ENCODE measurements at regions not wholly inside any gene's neighbourhood (a gene's known extent, or its start where the extent isn't known, plus 50 kb on each side); places are given as distances from the start of the nearest gene placed in this dataset.

- Histone ChIP-seq H3K4me2 (ENCODE audit: insufficient read depth in 1 of 2, low read depth in 2 of 2, low read length in 2 of 2) (no peak overlapping the region), H3K79me2 (ENCODE audit: control insufficient read depth in 1 of 2, insufficient read depth in 2 of 2, low read length in 2 of 2) (no peaks in the 10 kb centered on the region), H3K23me2 (ENCODE audit: low read depth, low read length) (no peaks in the 10 kb centered on the region), H2BK120ac (replicated peaks; ENCODE audit: low read depth, low read length) (no peak overlapping the region), H3K79me1 (ENCODE audit: low read depth, low read length) (no peaks in the 10 kb centered on the region), H3K27me3 (replicated peaks in 1 of 4; ENCODE audit: control insufficient read depth in 3 of 4, extremely low read depth in 1 of 4, insufficient read depth in 3 of 4, low read length in 3 of 4) (no peaks in the 10 kb centered on the region), H3K4me3 (ENCODE audit: extremely low read depth in 1 of 4, insufficient read depth in 2 of 4, low read depth in 3 of 4, low read length in 4 of 4) (no peak overlapping the region), H2BK15ac (ENCODE audit: low read length) (no peak overlapping the region), H2BK12ac (ENCODE audit: low read depth, low read length) (no peak overlapping the region), H3K56ac (replicated peaks; ENCODE audit: insufficient read length, low read depth, low read length) (no peak overlapping the region), H3K23ac (ENCODE audit: insufficient read length) (no peak overlapping the region), H3K36me3 (ENCODE audit: control insufficient read depth in 2 of 4, insufficient read depth in 4 of 4, low read length in 3 of 4) (no peaks in the 10 kb centered on the region), H3K4ac (replicated peaks; ENCODE audit: insufficient read length, low read depth, low read length) (no peak overlapping the region), H4K91ac (replicated peaks; ENCODE audit: insufficient read length, low read length) (no peak overlapping the region), H3K9ac (replicated peaks in 1 of 4; ENCODE audit: extremely low read depth in 1 of 4, low read depth in 3 of 4, low read length in 3 of 4) (no peak overlapping the region), H3K14ac (ENCODE audit: insufficient read length) (no peak overlapping the region), H2BK20ac (ENCODE audit: low read length) (no peak overlapping the region), H3K18ac (ENCODE audit: extremely low read depth, low read length) (no peak overlapping the region), H2BK5ac (ENCODE audit: low read depth, low read length) (no peak overlapping the region), H2AK5ac (ENCODE audit: low read depth, low read length) (no peak overlapping the region), H4K20me1 (replicated peaks in 1 of 2; ENCODE audit: control insufficient read depth in 1 of 2, insufficient read depth in 2 of 2, low read length in 2 of 2) (no peaks in the 10 kb centered on the region), H4K5ac (ENCODE audit: insufficient read length, low read depth, low read length) (no peak overlapping the region), H2AFZ (ENCODE audit: low read length) (no peak overlapping the region), H3K4me1 (replicated peaks in 1 of 4; ENCODE audit: control insufficient read depth in 3 of 4, insufficient read depth in 4 of 4, low read length in 3 of 4) (no peaks in the 10 kb centered on the region), H3K9me3 (ENCODE audit: insufficient read depth in 2 of 2, low read depth in 1 of 2, low read length in 1 of 2) (no peaks in the 10 kb centered on the region), H4K8ac (ENCODE audit: extremely low read depth, insufficient read depth, low read length) (no peak overlapping the region), H3K27ac (ENCODE audit: low read depth, low read length) (no peak overlapping the region)
- ChIA-PET POLR2A (ENCODE audit: partially characterized antibody) (no interaction called here), CTCF (ENCODE audit: partially characterized antibody) (interaction anchor here (0.8 to 1.1 kb wide), 2 partner anchors 156 to 280 kb away, joined by 3 to 5 read pairs; no protein-coding TSS in a partner anchor)
- 85% methylated on average over 5 of the region's 5 CpGs; no CpG with 5 or more reads in 1 of the 2 experiments for WGBS, 2 experiments (ENCODE audit: extremely low coverage in 1 of 2, insufficient coverage in 1 of 2, insufficient read length in 1 of 2, insufficient replicate concordance in 2 of 2, low coverage in 1 of 2, low lambda C conversion rate in 2 of 2, missing lambda C conversion rate in 1 of 2)
- TF ChIP-seq YY1 (IDR thresholded peaks at IDR 0.05; ENCODE audit: low read depth, low read length) (no peak), POLR2AphosphoS5 (IDR thresholded peaks at IDR 0.05; ENCODE audit: low read depth, low read length) (no peak), E2F6 (IDR thresholded peaks at IDR 0.05) (no peak), CBX5 (IDR thresholded peaks at IDR 0.05; ENCODE audit: low read depth, low read length) (no peak), CTCF (IDR thresholded peaks at IDR 0.05; ENCODE audit: control extremely low read depth in 1 of 3, insufficient read depth in 1 of 3, low read depth in 1 of 3, low read length in 3 of 3) (peak in 2 of 3 experiments; percentile 34 to 39; a peak in 2 of 4 replicates), RAD21 (IDR thresholded peaks at IDR 0.05 in 1 of 2, conservative IDR thresholded peaks at IDR 0.05 in 1 of 2; ENCODE audit: low read depth in 2 of 2, low read length in 2 of 2) (peak; percentile 45 to 62)
- no peak for DNase-seq (ENCODE audit: low read depth in 1 of 2, low spot score in 2 of 2)
- FAIRE-seq, result no peak
Measured at GRCh38 chr4:60962286-60962685, 237.8 kb upstream of the ADGRL3 start.
